Breast epithelium (tissue), 3 donors: ENCODE measurements at regions not wholly inside any gene's neighbourhood (a gene's known extent, or its start where the extent isn't known, plus 50 kb on each side); places are given as distances from the start of the nearest gene placed in this dataset.

Experiments
- CTCF ChIP-seq, 3 donors: fragments of 450-650 bp; IDR thresholded peaks; one replicate each; pipeline ENCODE4 v1.5.1; 2016 to 2017; ENCODE audit warnings: antibody characterized with exemption in 3 of 3, mild to moderate bottlenecking in 3 of 3, moderate library complexity in 3 of 3
- POLR2A ChIP-seq: fragments of 450-650 bp; IDR thresholded peaks from one replicate; pipeline ENCODE4 v1.6.1; 2016; ENCODE audit warnings: antibody characterized with exemption, mild to moderate bottlenecking, moderate library complexity
- POLR2AphosphoS5 ChIP-seq, 3 donors: sonication (generic); formaldehyde crosslinking; IDR thresholded peaks; one replicate each; pipeline ENCODE4 v1.6.1; 2017; ENCODE audit warnings: antibody characterized with exemption in 3 of 3

GRCh38 chr6:28816909-28817807 is 106.6 kb downstream of the TRIM27 start:
- TF ChIP-seq CTCF (IDR thresholded peaks at IDR 0.05) (no peak), POLR2AphosphoS5 (IDR thresholded peaks at IDR 0.05) (no peak), POLR2A (no peak)
